ENCODE measurements at regions not wholly inside any gene's neighbourhood (a gene's known extent, or its start where the extent isn't known, plus 50 kb on each side); places are given as distances from the start of the nearest gene placed in this dataset.
"Not testable (repeated sequence)": the region's sequence is repeated elsewhere in the genome, so short reads cannot be mapped to it uniquely, and the experiment has no call there.

- in situ Hi-C loops (cut with MboI; ENCODE audit: low pct_unique_long_range_greater_than_20kb in 2 of 9, low sequenced_read_pairs in 9 of 9, unreplicated experiment in 9 of 9), result no loop called here
- H3K27ac ChIP-seq, result no peak overlapping the region
- peak; percentile 34 to 79 (median 70) for ATAC-seq (replicated peaks in 6 of 8)
- 0 to 82% (median 63%) methylated on average over 1 to 2 of the region's 3 CpGs; no CpG with 5 or more reads in 3 of the 10 experiments for WGBS, 10 experiments
- H3K4me1 ChIP-seq (replicated peaks in 1 of 2), result peaks cover 0 to 17% of the 10 kb centered on the region in 2 donors
- H3K4me3 ChIP-seq, result no peak overlapping the region
Measured at GRCh38 chr5:89313804-89314588, 431.0 kb upstream of the MEF2C start.

GRCh38 chr5:89313044-89313443 is 430.1 kb upstream of the MEF2C start:
- in situ Hi-C loops (cut with MboI; ENCODE audit: low pct_unique_long_range_greater_than_20kb in 2 of 9, low sequenced_read_pairs in 9 of 9, unreplicated experiment in 9 of 9), result no loop called here
- peak in 4 of 8 experiments; percentile 9 to 48 (median 28) for ATAC-seq (replicated peaks in 6 of 8)
- Histone ChIP-seq H3K27ac (no peak overlapping the region), H3K4me1 (replicated peaks in 1 of 2) (peaks cover 0 to 17% of the 10 kb centered on the region in 2 donors), H3K4me3 (no peak overlapping the region)
- WGBS, 10 experiments, result 0 to 40% (median 12%) methylated on average over 1 to 2 of the region's 2 CpGs; no CpG with 5 or more reads in 2 of the 10 experiments

GRCh38 chr5:89309268-89309667 is 426.3 kb upstream of the MEF2C start:
- Histone ChIP-seq H3K4me3 (no peak overlapping the region), H3K27ac (no peak overlapping the region), H3K4me1 (replicated peaks in 1 of 2) (peaks cover 0 to 12% of the 10 kb centered on the region in 2 donors)
- no peak for ATAC-seq (replicated peaks in 6 of 8)
- in situ Hi-C loops (cut with MboI; ENCODE audit: low pct_unique_long_range_greater_than_20kb in 2 of 9, low sequenced_read_pairs in 9 of 9, unreplicated experiment in 9 of 9), result no loop called here
- WGBS, 10 experiments, result 60 to 100% (median 100%) methylated on average over 1 of the region's 1 CpG; no CpG with 5 or more reads in 1 of the 10 experiments

- Histone ChIP-seq H3K27ac (no peak overlapping the region), H3K4me1 (replicated peaks in 1 of 2) (peaks cover 0 to 6% of the 10 kb centered on the region in 2 donors), H3K4me3 (no peak overlapping the region)
- no peak for ATAC-seq (replicated peaks in 6 of 8)
- in situ Hi-C loops (cut with MboI; ENCODE audit: low pct_unique_long_range_greater_than_20kb in 2 of 9, low sequenced_read_pairs in 9 of 9, unreplicated experiment in 9 of 9), result no loop called here
- WGBS, 10 experiments, result 20 to 96% (median 77%) methylated on average over 1 to 4 of the region's 4 CpGs; no CpG with 5 or more reads in 2 of the 10 experiments
Measured at GRCh38 chr5:89308606-89309040, 425.6 kb upstream of the MEF2C start.

GRCh38 chr5:89307972-89308371 is 425.0 kb upstream of the MEF2C start:
- no peak for ATAC-seq (replicated peaks in 6 of 8)
- Histone ChIP-seq H3K27ac (no peak overlapping the region), H3K4me1 (replicated peaks in 1 of 2) (peaks cover 0 to 1% of the 10 kb centered on the region in 2 donors), H3K4me3 (no peak overlapping the region)
- 71 to 100% (median 95%) methylated on average over 1 of the region's 1 CpG; no CpG with 5 or more reads in 2 of the 10 experiments for WGBS, 10 experiments
- in situ Hi-C loops (cut with MboI; ENCODE audit: low pct_unique_long_range_greater_than_20kb in 2 of 9, low sequenced_read_pairs in 9 of 9, unreplicated experiment in 9 of 9), result no loop called here

GRCh38 chr5:89307141-89307540 is 424.2 kb upstream of the MEF2C start:
- in situ Hi-C loops (cut with MboI; ENCODE audit: low pct_unique_long_range_greater_than_20kb in 2 of 9, low sequenced_read_pairs in 9 of 9, unreplicated experiment in 9 of 9); H3K27ac ChIP-seq; ATAC-seq (replicated peaks in 6 of 8); H3K4me3 ChIP-seq; H3K4me1 ChIP-seq (replicated peaks in 1 of 2): not testable (repeated sequence)
- WGBS, 10 experiments, result 88 to 100% (median 100%) methylated on average over 1 to 2 of the region's 2 CpGs; no CpG with 5 or more reads in 4 of the 10 experiments

- Histone ChIP-seq H3K27ac (no peak overlapping the region), H3K4me1 (replicated peaks in 1 of 2) (no peaks in the 10 kb centered on the region), H3K4me3 (no peak overlapping the region)
- 82 to 96% (median 86%) methylated on average over 1 to 4 of the region's 4 CpGs; no CpG with 5 or more reads in 3 of the 10 experiments for WGBS, 10 experiments
- in situ Hi-C loops (cut with MboI; ENCODE audit: low pct_unique_long_range_greater_than_20kb in 2 of 9, low sequenced_read_pairs in 9 of 9, unreplicated experiment in 9 of 9), result no loop called here
- ATAC-seq (replicated peaks in 6 of 8), result no peak
Measured at GRCh38 chr5:89303033-89303480, 420.1 kb upstream of the MEF2C start.

GRCh38 chr5:89302102-89302891 is 419.3 kb upstream of the MEF2C start:
- Histone ChIP-seq H3K4me1 (replicated peaks in 1 of 2) (no peaks in the 10 kb centered on the region), H3K4me3 (no peak overlapping the region), H3K27ac (no peak overlapping the region)
- in situ Hi-C loops (cut with MboI; ENCODE audit: low pct_unique_long_range_greater_than_20kb in 2 of 9, low sequenced_read_pairs in 9 of 9, unreplicated experiment in 9 of 9), result no loop called here
- ATAC-seq (replicated peaks in 6 of 8), result no peak
- 73 to 100% (median 94%) methylated on average over 1 to 5 of the region's 5 CpGs for WGBS, 10 experiments

GRCh38 chr5:89301321-89302025 is 418.5 kb upstream of the MEF2C start:
- in situ Hi-C loops (cut with MboI; ENCODE audit: low pct_unique_long_range_greater_than_20kb in 2 of 9, low sequenced_read_pairs in 9 of 9, unreplicated experiment in 9 of 9), result no loop called here

GRCh38 chr5:89300426-89300970 is 417.5 kb upstream of the MEF2C start:
- in situ Hi-C loops (cut with MboI; ENCODE audit: low pct_unique_long_range_greater_than_20kb in 2 of 9, low sequenced_read_pairs in 9 of 9, unreplicated experiment in 9 of 9), result no loop called here
- 63 to 100% (median 90%) methylated on average over 1 to 2 of the region's 2 CpGs; no CpG with 5 or more reads in 3 of the 10 experiments for WGBS, 10 experiments
- Histone ChIP-seq H3K27ac (no peak overlapping the region), H3K4me1 (replicated peaks in 1 of 2) (no peaks in the 10 kb centered on the region), H3K4me3 (no peak overlapping the region)
- ATAC-seq (replicated peaks in 6 of 8), result no peak

More at GRCh38 chr5:89301321-89302025, 418.5 kb upstream of the MEF2C start:
- ATAC-seq (replicated peaks in 6 of 8), result no peak
- Histone ChIP-seq H3K27ac (no peak overlapping the region), H3K4me1 (replicated peaks in 1 of 2) (no peaks in the 10 kb centered on the region), H3K4me3 (no peak overlapping the region)
- 83 to 100% (median 94%) methylated on average over 2 to 6 of the region's 6 CpGs for WGBS, 10 experiments

GRCh38 chr5:89299998-89300397 is 417.0 kb upstream of the MEF2C start:
- WGBS, 10 experiments, result 47 to 88% (median 72%) methylated on average over 1 to 2 of the region's 2 CpGs; no CpG with 5 or more reads in 2 of the 10 experiments
- ATAC-seq (replicated peaks in 6 of 8), result no peak
- no peak overlapping the region for H3K4me3 ChIP-seq
- in situ Hi-C loops (cut with MboI; ENCODE audit: low pct_unique_long_range_greater_than_20kb in 2 of 9, low sequenced_read_pairs in 9 of 9, unreplicated experiment in 9 of 9), result no loop called here
- H3K4me1 ChIP-seq (replicated peaks in 1 of 2), result no peaks in the 10 kb centered on the region
- no peak overlapping the region for H3K27ac ChIP-seq

- no peak overlapping the region for H3K4me3 ChIP-seq
- H3K4me1 ChIP-seq (replicated peaks in 1 of 2), result no peaks in the 10 kb centered on the region
- WGBS, 10 experiments, result 20 to 100% (median 83%) methylated on average over 1 of the region's 1 CpG; no CpG with 5 or more reads in 1 of the 10 experiments
- in situ Hi-C loops (cut with MboI; ENCODE audit: low pct_unique_long_range_greater_than_20kb in 2 of 9, low sequenced_read_pairs in 9 of 9, unreplicated experiment in 9 of 9), result no loop called here
- no peak overlapping the region for H3K27ac ChIP-seq
- ATAC-seq (replicated peaks in 6 of 8), result peak in 4 of 8 experiments; percentile 23 to 65 (median 46)
Measured at GRCh38 chr5:89297066-89297465, 414.1 kb upstream of the MEF2C start.
